Activated B cell treated with CpG ODN at 0.5 μM for 24 hours (primary cell): ENCODE measurements at regions not wholly inside any gene's neighbourhood (a gene's known extent, or its start where the extent isn't known, plus 50 kb on each side); places are given as distances from the start of the nearest gene placed in this dataset.

Experiments
- ATAC-seq: fragments of 200-7000 bp; cut with Tn5 transposase; one replicate; pipeline ENCODE4 v1.10.0; 2021; ENCODE audit warnings: low read depth, mild to moderate bottlenecking, moderate library complexity
- CTCF ChIA-PET: fragments of 350-600 bp; sonication (Branson Sonifier 250); formaldehyde crosslinking; loops from one replicate; lab custom pipeline; 2021; ENCODE audit warnings: antibody characterized with exemption; lab: Charles Lee
- POLR2A ChIA-PET: fragments of 350-600 bp; sonication (Branson Sonifier 250); formaldehyde crosslinking; loops from one replicate; lab custom pipeline; 2021; ENCODE audit warnings: antibody characterized with exemption; lab: Charles Lee
- DNase-seq: peaks from one replicate; pipeline ENCODE4 v3.0.0; 2022
- H3K27ac Mint-ChIP-seq: one replicate; pipeline ENCODE4 v1.8.0; 2020; ENCODE audit warnings: mixed read lengths
- H3K27me3 Mint-ChIP-seq: one replicate; pipeline ENCODE4 v1.8.0; 2021; ENCODE audit warnings: mixed read lengths
- H3K36me3 Mint-ChIP-seq: one replicate; pipeline ENCODE4 v1.8.0; 2021; ENCODE audit warnings: low read depth, mixed read lengths
- H3K4me1 Mint-ChIP-seq: one replicate; pipeline ENCODE4 v1.8.0; 2021; ENCODE audit warnings: mixed read lengths
- H3K4me3 Mint-ChIP-seq: one replicate; pipeline ENCODE4 v1.8.0; 2020; ENCODE audit warnings: mild to moderate bottlenecking, mixed read lengths
- H3K9me3 Mint-ChIP-seq: one replicate; pipeline ENCODE4 v1.8.0; 2020; ENCODE audit warnings: mixed read lengths
- intact Hi-C: fragments of 100-400 bp; cut with micrococcal nuclease; formaldehyde crosslinking; loops from one replicate; pipeline ENCODE4 v1.15.1; 2024
- TF ChIP-seq, protein P1 (sequence below): fragments of 200-600 bp; IDR thresholded peaks from one replicate; pipeline ENCODE4 v1.8.0; 2022; ENCODE audit warnings: antibody characterized with exemption, mild to moderate bottlenecking

DNA sequence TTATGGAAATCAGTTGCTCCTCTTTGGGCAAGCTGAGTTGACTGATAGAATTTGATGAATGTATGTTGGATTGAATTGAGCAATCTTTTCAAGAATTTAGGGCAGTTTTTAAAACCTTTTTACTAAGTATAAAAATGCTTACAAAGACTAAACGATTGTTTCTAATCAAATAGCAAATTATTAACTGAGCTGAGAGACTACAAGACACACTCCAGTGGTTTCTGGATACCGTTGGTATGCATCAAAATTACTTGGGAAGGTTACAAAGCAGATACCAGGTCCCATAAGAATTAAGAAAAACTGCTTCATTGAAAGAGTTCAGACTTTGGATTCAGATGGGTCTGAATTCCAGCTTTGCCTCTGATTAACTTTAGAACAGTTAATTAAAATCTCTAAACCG lies 721.4 kb downstream of the FAM181B start:
- ChIA-PET POLR2A (no interaction called here), CTCF (no interaction called here)
- TF ChIP-seq, protein P1, sequence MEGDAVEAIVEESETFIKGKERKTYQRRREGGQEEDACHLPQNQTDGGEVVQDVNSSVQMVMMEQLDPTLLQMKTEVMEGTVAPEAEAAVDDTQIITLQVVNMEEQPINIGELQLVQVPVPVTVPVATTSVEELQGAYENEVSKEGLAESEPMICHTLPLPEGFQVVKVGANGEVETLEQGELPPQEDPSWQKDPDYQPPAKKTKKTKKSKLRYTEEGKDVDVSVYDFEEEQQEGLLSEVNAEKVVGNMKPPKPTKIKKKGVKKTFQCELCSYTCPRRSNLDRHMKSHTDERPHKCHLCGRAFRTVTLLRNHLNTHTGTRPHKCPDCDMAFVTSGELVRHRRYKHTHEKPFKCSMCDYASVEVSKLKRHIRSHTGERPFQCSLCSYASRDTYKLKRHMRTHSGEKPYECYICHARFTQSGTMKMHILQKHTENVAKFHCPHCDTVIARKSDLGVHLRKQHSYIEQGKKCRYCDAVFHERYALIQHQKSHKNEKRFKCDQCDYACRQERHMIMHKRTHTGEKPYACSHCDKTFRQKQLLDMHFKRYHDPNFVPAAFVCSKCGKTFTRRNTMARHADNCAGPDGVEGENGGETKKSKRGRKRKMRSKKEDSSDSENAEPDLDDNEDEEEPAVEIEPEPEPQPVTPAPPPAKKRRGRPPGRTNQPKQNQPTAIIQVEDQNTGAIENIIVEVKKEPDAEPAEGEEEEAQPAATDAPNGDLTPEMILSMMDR: no peak
- ATAC-seq (no peak), DNase-seq (no peak)
- Mint-ChIP-seq H3K4me1 (no peaks in the 10 kb centered on the region), H3K4me3 (no peak overlapping the region), H3K9me3 (no peaks in the 10 kb centered on the region), H3K27me3 (no peaks in the 10 kb centered on the region), H3K36me3 (no peaks in the 10 kb centered on the region), H3K27ac (no peak overlapping the region)
- intact Hi-C loops: no loop called here

DNA sequence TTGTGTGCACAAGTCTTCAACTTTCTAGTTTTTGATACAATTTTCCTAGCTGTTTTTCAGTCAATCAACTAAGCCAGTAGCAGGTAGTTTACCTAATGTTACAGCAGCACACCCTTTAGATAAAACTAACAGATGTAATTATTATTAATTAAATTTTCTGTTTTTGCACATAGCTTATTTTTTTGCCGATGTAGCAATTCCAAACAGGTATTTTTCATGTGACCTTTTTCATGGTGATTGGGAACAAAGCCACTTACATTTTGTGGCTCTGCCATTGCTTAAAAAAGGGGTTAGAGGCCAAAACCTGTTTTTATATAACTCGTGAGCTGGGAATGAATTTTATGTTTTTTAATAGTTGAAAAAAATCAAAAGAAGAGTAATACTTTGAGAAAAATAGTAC lies 724.5 kb downstream of the FAM181B start:
- TF ChIP-seq, protein P1: no peak
- Mint-ChIP-seq H3K27ac (no peak overlapping the region), H3K4me3 (no peak overlapping the region), H3K36me3 (no peaks in the 10 kb centered on the region), H3K9me3 (no peaks in the 10 kb centered on the region), H3K27me3 (no peaks in the 10 kb centered on the region), H3K4me1 (no peaks in the 10 kb centered on the region)
- DNase-seq: no peak
- CTCF ChIA-PET: no interaction called here
- POLR2A ChIA-PET: no interaction called here
- intact Hi-C loops: no loop called here
- ATAC-seq: no peak

DNA sequence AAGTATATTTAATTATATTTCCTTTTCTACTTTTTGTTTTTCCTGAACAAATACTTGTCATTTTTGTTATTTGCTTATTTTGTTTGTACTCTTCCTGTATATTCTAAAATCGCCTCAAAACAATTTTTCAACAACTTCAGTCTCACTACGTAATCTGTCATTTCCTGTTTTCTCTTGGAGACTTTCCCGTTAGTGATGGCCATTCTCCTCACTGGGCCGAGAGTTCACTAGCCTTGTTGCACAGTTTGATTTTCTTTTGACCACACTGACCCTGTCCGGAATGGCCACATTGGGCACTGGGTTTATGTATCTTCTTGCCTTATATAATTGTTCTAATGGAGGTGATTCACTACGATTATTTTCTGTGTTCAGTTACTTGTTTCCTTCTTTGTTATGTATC lies 726.1 kb downstream of the FAM181B start:
- ChIA-PET POLR2A (no interaction called here), CTCF (no interaction called here)
- ATAC-seq (no peak), DNase-seq (no peak)
- Mint-ChIP-seq H3K4me1 (no peaks in the 10 kb centered on the region), H3K27me3 (no peaks in the 10 kb centered on the region), H3K9me3 (no peaks in the 10 kb centered on the region), H3K27ac (no peak overlapping the region), H3K4me3 (no peak overlapping the region), H3K36me3 (no peaks in the 10 kb centered on the region)
- TF ChIP-seq, protein P1: no peak
- intact Hi-C loops: no loop called here

DNA sequence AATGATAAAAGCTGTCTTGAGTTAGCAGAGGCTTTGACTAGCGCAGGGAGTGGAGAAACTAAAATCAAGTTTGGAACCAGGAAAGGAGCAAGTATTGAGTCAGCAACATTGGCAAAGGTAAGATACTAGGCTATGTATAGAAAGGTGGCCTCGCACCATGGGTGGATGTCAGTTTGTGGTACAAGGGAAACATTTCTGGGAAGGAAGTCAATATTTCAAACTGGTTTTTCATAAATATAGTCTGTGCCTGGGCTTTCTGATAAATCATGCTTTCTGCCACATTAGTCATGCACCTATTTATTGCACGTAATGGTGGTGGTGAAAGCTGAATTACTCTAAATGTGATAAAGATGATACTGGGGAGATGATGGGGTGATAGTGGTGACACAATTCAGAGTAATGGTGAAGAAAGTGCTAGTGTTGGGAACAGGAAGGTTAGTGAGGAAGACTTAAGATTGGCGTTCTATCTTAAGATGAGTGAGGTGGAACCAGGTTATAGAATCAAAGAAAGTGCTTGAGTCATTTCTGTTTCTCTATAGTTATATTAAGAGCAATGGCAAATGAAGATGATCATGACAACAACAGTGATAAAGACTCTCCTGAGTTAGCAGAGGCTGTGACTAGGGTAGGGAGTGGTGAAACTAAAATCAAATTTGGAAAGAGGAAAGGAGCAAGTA lies 729.0 kb downstream of the FAM181B start:
- no peaks in the 10 kb centered on the region for H3K4me1 Mint-ChIP-seq
- no peaks in the 10 kb centered on the region for H3K27me3 Mint-ChIP-seq
- CTCF ChIA-PET: no interaction called here
- ATAC-seq (no peak), DNase-seq (no peak)
- TF ChIP-seq, protein P1: no peak
- H3K36me3 Mint-ChIP-seq: no peaks in the 10 kb centered on the region
- no peak overlapping the region for H3K27ac Mint-ChIP-seq
- H3K9me3 Mint-ChIP-seq: no peaks in the 10 kb centered on the region
- intact Hi-C loops: no loop called here
- H3K4me3 Mint-ChIP-seq: no peak overlapping the region
- POLR2A ChIA-PET: no interaction called here

DNA sequence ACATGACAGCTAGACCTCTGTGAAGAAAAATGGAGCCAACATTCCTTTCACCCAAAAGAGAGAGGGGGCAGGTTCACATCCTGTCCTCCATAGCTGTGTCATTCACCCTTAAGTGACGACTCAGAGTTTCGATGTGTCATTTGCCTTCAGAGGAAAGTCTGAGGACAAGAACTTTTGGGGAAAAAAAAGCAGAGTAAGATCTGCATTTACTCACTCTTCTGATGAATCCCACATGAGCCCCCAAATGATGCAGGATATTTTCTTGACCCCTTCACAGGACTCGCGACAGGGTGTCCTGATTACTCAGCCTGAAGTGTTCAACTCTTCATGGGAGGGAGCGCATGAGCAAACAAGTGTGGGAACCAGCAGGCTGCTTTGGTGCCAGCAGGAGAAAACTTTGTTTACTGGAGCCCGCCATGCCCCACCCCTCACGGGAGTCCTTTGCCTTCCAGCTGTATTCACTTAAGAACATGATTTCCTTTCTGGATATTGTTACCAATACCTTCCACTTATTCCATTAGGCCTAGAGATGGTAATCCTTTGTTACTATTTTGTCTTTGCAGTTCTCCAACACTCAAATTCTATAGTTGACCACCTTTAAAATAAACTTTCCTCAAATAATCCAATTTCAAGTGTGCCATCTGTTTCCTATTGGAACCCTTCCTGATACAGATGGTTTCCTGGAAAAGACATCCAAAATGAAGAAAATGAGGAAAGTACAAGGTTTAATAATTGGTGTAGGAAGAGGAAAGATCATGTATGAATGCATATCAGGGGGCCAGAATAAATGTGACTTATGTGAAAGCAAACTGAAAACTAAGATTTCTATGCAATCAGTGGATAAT lies 729.8 kb downstream of the FAM181B start:
- POLR2A ChIA-PET: no interaction called here
- no peak for ATAC-seq
- H3K27ac Mint-ChIP-seq: no peak overlapping the region
- no peak for DNase-seq
- no peaks in the 10 kb centered on the region for H3K36me3 Mint-ChIP-seq
- H3K4me3 Mint-ChIP-seq: no peak overlapping the region
- no peaks in the 10 kb centered on the region for H3K27me3 Mint-ChIP-seq
- TF ChIP-seq, protein P1: no peak
- no peaks in the 10 kb centered on the region for H3K4me1 Mint-ChIP-seq
- CTCF ChIA-PET: no interaction called here
- H3K9me3 Mint-ChIP-seq: no peaks in the 10 kb centered on the region
- intact Hi-C loops: no loop called here
